NB4 (cell line): ENCODE measurements at regions not wholly inside any gene's neighbourhood (a gene's known extent, or its start where the extent isn't known, plus 50 kb on each side); places are given as distances from the start of the nearest gene placed in this dataset.
"Not testable (repeated sequence)": the region's sequence is repeated elsewhere in the genome, so short reads cannot be mapped to it uniquely, and the experiment has no call there.

Source experiments
- DNase-seq: peaks from one replicate; pipeline ENCODE4 v3.0.0; 2010; ENCODE audit warnings: low read depth
- H3K4me3 ChIP-seq: one replicate; pipeline ENCODE4 v1.5.1; 2011; ENCODE audit warnings: mild to moderate bottlenecking, low read depth, low read length, moderate library complexity
- MYC ChIP-seq: IDR thresholded peaks from 2 replicates; pipeline ENCODE4 v1.6.1; 2011; ENCODE audit warnings: low read depth, low read length
- POLR2A ChIP-seq: IDR thresholded peaks from 2 replicates; pipeline ENCODE4 v1.6.1; 2011; ENCODE audit warnings: mild to moderate bottlenecking; ENCODE audit not compliant: insufficient read length; ENCODE audit errors: extremely low read depth
- TF ChIP-seq, protein P1 (sequence below): IDR thresholded peaks from one replicate; pipeline ENCODE4 v1.5.1; 2012; ENCODE audit warnings: low read depth, low read length
- TF ChIP-seq, protein P2 (sequence below): IDR thresholded peaks from 2 replicates; pipeline ENCODE4 v1.6.1; 2011; ENCODE audit warnings: low read depth, low read length

DNA sequence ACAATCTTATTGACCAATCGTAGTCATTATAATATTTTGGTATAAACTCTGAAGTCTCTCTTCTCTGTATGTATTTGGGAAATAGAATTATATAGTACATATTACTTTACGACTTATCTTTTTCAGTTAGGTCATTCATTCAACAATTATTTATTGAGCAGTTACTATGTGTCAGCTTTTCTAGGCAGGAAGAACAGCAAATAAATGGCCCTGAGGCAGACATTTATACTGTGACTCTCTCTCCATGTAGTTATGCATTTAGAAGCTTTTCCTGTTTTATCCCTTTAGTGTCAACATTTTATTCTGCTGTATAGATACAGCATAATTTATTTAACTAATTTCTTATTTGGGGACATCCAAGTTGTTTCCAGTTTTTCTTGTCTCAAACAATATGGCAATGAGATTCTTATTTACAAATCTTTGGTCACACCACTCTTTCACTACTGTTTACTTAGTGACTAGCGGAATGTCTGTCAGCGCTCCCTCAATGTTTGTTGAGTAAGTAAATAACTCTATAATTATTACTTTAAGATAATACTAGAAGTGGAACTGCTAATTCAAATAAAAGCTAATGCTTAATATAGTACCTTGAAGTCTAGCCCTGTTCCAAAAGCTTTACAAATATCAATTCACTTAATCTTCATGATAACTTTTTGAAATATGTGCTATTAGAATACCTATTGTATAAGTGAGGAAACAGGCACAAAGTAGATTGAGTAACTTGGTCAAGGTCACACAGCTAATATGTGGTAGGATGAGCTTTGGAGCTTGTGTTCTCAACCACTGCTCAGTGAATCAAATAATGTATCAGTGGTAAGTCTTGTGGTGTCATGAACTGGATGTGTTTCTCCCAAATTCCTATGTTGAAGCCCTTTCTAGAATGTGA is 465.6 kb downstream of the SIPA1L2 start:
- H3K4me3 ChIP-seq, result no peak overlapping the region
- DNase-seq, result no peak
- TF ChIP-seq POLR2A, result no peak
- TF ChIP-seq, protein P1, sequence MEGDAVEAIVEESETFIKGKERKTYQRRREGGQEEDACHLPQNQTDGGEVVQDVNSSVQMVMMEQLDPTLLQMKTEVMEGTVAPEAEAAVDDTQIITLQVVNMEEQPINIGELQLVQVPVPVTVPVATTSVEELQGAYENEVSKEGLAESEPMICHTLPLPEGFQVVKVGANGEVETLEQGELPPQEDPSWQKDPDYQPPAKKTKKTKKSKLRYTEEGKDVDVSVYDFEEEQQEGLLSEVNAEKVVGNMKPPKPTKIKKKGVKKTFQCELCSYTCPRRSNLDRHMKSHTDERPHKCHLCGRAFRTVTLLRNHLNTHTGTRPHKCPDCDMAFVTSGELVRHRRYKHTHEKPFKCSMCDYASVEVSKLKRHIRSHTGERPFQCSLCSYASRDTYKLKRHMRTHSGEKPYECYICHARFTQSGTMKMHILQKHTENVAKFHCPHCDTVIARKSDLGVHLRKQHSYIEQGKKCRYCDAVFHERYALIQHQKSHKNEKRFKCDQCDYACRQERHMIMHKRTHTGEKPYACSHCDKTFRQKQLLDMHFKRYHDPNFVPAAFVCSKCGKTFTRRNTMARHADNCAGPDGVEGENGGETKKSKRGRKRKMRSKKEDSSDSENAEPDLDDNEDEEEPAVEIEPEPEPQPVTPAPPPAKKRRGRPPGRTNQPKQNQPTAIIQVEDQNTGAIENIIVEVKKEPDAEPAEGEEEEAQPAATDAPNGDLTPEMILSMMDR, result no peak
- no peak for TF ChIP-seq MYC
- TF ChIP-seq, protein P2, sequence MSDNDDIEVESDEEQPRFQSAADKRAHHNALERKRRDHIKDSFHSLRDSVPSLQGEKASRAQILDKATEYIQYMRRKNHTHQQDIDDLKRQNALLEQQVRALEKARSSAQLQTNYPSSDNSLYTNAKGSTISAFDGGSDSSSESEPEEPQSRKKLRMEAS, result no peak

DNA sequence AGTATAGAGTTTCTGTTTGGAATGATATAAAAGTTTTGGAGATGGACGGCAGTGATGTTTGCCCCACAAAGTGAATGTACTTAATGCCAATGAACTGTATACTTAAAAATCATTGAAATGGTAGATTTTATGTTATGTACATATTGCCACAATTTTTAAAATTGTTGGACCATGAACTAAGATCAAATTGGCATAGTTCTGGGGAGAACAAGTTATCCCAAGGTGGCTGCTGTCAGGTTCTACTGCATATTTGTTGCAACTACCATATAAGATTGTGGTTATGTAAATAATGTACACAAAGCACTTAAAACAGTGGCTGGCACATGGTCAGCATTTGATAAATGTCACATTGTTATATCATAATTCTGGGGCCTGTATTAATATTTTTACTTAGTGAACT is 466.4 kb downstream of the SIPA1L2 start:
- H3K4me3 ChIP-seq, result no peak overlapping the region
- TF ChIP-seq POLR2A, result no peak
- TF ChIP-seq, protein P1, result no peak
- TF ChIP-seq MYC, result no peak
- TF ChIP-seq, protein P2, result no peak
- DNase-seq, result no peak

DNA sequence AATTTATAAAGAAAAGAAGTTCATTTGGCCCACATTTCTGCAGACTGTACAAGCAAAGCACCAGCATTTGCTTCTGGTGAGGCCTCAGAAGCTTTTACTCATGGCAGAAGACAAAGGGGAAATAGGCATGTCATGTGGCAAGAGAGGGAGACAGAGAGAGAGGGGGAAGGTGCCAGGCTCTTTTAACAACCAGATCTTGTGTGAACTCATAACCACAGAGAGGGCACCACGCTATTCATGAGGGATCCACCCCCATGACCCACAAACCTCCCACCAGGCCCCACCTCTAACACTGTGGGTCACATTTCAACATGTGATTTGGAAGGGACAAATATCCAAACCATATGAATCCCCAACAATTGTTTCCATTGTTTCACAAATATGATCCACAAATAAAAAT is 467.9 kb downstream of the SIPA1L2 start:
- H3K4me3 ChIP-seq, result no peak overlapping the region
- peak; percentile 6 for DNase-seq
- no peak for TF ChIP-seq MYC
- TF ChIP-seq, protein P2, result no peak
- TF ChIP-seq, protein P1, result no peak
- no peak for TF ChIP-seq POLR2A

DNA sequence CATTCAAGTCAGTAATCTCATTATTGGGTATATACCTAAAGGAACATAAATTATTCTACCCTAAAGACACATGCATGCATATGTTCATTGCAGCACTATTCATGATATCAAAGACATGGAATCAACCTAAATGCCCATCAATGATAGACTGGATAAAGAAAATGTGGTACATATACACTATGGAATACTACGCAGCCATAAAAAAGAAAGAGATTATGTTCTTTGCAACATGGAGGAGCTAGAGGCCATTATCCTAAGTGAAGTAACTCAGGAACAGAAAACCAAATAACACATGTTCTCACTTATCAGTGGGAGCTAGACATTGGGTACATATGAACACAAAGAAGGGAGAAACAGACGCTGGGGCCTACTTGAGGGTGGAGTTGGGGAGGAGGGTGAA is 471.4 kb downstream of the SIPA1L2 start:
- DNase-seq, result not testable (repeated sequence)

DNA sequence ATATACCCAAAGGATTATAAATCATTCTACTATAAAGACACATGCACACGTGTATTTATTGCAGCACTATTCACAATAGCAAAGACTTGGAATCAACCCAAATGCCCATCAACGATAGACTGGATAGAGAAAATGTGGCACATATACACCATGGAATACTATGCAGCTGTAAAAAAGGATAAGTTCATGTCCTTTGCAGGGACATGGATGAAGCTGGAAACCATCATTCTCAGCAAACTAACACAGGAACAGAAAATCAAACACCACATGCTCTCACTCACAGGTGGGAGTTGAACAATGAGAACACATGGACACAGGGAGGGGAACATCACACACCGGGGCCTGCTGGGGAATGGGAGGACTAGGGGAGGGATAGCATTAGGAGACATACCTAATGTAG is 473.9 kb downstream of the SIPA1L2 start:
- H3K4me3 ChIP-seq, DNase-seq: not testable (repeated sequence)

More for the DNA sequence above, 471.4 kb downstream of the SIPA1L2 start:
- H3K4me3 ChIP-seq, result not testable (repeated sequence)

DNA sequence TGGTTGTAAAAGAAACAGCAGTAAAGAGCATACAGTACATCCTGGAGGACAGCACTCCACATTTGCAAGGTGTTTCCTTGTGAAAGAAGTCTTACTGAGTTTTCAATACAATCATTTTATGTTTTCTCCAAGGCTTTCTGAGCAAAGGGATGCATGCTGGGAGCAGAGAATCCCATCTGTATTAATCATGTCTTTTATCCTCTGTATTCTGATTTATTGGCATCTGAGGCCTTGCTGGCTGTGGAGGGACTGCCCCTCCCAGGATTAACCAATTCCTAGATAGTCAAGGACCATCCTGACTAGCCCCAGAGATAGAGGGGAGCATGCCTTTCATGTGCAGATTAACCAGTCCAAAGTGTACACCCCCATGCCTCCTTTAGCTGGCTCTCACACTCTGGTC is 476.3 kb downstream of the SIPA1L2 start:
- no peak for DNase-seq
- TF ChIP-seq, protein P2, result no peak
- TF ChIP-seq, protein P1, result no peak
- TF ChIP-seq MYC, result no peak
- no peak for TF ChIP-seq POLR2A
- no peak overlapping the region for H3K4me3 ChIP-seq

DNA sequence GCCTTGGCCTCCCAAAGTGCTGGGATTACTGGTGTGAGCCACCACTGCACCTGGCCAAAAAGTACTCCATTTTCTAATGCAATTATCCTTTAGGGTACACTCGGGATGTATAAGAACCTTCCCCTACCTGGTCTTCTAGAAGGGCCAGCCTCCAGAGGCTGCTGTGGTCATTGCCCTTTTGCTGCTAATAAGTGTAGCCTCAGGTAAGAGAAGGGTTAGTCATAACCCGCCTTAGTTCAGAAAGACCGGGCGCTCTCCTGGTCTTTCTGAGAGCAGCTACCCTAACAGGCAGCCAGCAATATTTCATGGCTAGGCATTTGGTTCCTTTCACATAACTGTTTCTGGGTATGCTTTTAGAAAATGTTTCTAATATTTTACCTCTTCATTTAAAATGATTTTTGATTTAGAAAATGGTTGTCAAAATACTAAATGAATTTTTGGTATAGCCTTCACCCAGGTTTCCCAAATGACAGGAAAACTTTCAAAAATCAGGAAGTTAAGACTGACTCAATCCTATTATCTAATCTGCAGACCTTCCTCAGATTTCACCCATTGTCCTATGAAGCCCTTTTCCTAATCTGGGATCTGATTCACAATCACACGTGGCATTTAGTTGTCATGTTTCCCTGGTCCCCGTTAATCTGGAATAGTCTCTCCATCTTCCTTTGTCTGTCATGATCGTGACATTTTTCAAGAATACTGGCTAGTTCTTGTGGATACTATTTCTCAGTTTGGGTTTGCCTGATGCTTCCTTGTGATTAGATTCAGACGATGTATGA is 479.0 kb downstream of the SIPA1L2 start:
- H3K4me3 ChIP-seq, result no peak overlapping the region
- DNase-seq, result no peak
- TF ChIP-seq MYC (no peak), POLR2A (no peak)
- TF ChIP-seq, protein P2, result no peak
- TF ChIP-seq, protein P1, result no peak
